ENCODE measurements at regions not wholly inside any gene's neighbourhood (a gene's known extent, or its start where the extent isn't known, plus 50 kb on each side); places are given as distances from the start of the nearest gene placed in this dataset.

DNA sequence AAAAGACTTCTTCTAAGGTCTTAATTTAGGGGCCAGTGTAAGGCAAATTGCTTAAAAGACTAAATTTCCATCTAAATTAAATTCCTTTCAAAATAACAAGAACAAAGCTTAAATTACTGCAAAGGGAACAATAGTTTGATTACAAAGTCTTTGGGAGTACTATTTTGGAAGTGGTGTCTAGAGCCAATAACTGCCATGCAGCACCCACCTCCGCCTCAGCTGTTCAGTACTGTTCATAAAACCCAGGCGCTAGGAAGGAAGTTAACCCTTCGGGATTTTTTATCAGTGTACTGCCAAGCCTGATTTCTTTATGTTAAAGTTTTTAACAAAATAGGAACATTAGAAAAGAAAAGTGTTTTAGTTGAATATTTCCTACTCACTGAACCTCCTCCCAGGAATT, 210.1 kb downstream of the LIG4 start:
- peaks cover 0 to 9% (median 3%) of the 10 kb centered on the region in 8 donors for H3K9me3 Mint-ChIP-seq
- Histone ChIP-seq H3K27ac (ENCODE audit: low read depth, low read length) (no peak overlapping the region), H3K27me3 (ENCODE audit: insufficient read depth, low read length) (no peaks in the 10 kb centered on the region), H3K4me3 (ENCODE audit: low read length in 2 of 2) (no peak overlapping the region), H3K4me1 (ENCODE audit: insufficient read depth, low read length) (no peaks in the 10 kb centered on the region), H3K9me3 (ENCODE audit: control insufficient read depth in 1 of 2, low read length in 2 of 2) (no peaks in the 10 kb centered on the region), H3K36me3 (ENCODE audit: insufficient read depth, low read length) (no peaks in the 10 kb centered on the region)
- POLR2A ChIA-PET (ENCODE audit: partially characterized antibody): no interaction called here
- no peak for DNase-seq
- H3K4me1 Mint-ChIP-seq: no peaks in the 10 kb centered on the region
- no peaks in the 10 kb centered on the region for H3K36me3 Mint-ChIP-seq
- no peak overlapping the region for H3K27ac Mint-ChIP-seq
- H3K27me3 Mint-ChIP-seq: no peaks in the 10 kb centered on the region
- intact Hi-C loops (cut with micrococcal nuclease): no loop called here
- CTCF ChIA-PET (ENCODE audit: partially characterized antibody): no interaction called here
- H3K4me3 Mint-ChIP-seq: no peak overlapping the region

GRCh38 chr13:108003626-108004025, 211.7 kb downstream of the LIG4 start:
- Histone ChIP-seq H3K27ac (ENCODE audit: low read depth, low read length) (no peak overlapping the region), H3K4me3 (ENCODE audit: low read length in 2 of 2) (no peak overlapping the region), H3K4me1 (ENCODE audit: insufficient read depth, low read length) (no peaks in the 10 kb centered on the region), H3K9me3 (ENCODE audit: control insufficient read depth in 1 of 2, low read length in 2 of 2) (no peaks in the 10 kb centered on the region), H3K36me3 (ENCODE audit: insufficient read depth, low read length) (no peaks in the 10 kb centered on the region), H3K27me3 (ENCODE audit: insufficient read depth, low read length) (no peaks in the 10 kb centered on the region)
- POLR2A ChIA-PET (ENCODE audit: partially characterized antibody): no interaction called here
- no peak overlapping the region for H3K4me3 Mint-ChIP-seq
- DNase-seq: no peak
- no peak overlapping the region for H3K27ac Mint-ChIP-seq
- intact Hi-C loops (cut with micrococcal nuclease): no loop called here
- CTCF ChIA-PET (ENCODE audit: partially characterized antibody): no interaction called here
- H3K36me3 Mint-ChIP-seq: no peaks in the 10 kb centered on the region
- peaks cover 0 to 6% (median 3%) of the 10 kb centered on the region in 8 donors for H3K9me3 Mint-ChIP-seq
- H3K27me3 Mint-ChIP-seq: no peaks in the 10 kb centered on the region
- no peaks in the 10 kb centered on the region for H3K4me1 Mint-ChIP-seq

GRCh38 chr13:108000998-108001397, 214.3 kb downstream of the LIG4 start:
- intact Hi-C loops (cut with micrococcal nuclease): no loop called here
- ChIA-PET CTCF (ENCODE audit: partially characterized antibody) (no interaction called here), POLR2A (ENCODE audit: partially characterized antibody) (no interaction called here)
- H3K4me1 ChIP-seq (ENCODE audit: insufficient read depth, low read length): no peaks in the 10 kb centered on the region
- DNase-seq: no peak
- no peak overlapping the region for H3K4me3 ChIP-seq (ENCODE audit: low read length in 2 of 2)
- Mint-ChIP-seq H3K9me3 (peaks cover 0 to 11% (median 4%) of the 10 kb centered on the region in 8 donors), H3K4me3 (no peak overlapping the region), H3K27ac (no peak overlapping the region), H3K36me3 (no peaks in the 10 kb centered on the region), H3K4me1 (no peaks in the 10 kb centered on the region), H3K27me3 (no peaks in the 10 kb centered on the region)
- H3K36me3 ChIP-seq (ENCODE audit: insufficient read depth, low read length): no peaks in the 10 kb centered on the region
- no peak overlapping the region for H3K27ac ChIP-seq (ENCODE audit: low read depth, low read length)
- H3K27me3 ChIP-seq (ENCODE audit: insufficient read depth, low read length): no peaks in the 10 kb centered on the region
- no peaks in the 10 kb centered on the region for H3K9me3 ChIP-seq (ENCODE audit: control insufficient read depth in 1 of 2, low read length in 2 of 2)

DNA sequence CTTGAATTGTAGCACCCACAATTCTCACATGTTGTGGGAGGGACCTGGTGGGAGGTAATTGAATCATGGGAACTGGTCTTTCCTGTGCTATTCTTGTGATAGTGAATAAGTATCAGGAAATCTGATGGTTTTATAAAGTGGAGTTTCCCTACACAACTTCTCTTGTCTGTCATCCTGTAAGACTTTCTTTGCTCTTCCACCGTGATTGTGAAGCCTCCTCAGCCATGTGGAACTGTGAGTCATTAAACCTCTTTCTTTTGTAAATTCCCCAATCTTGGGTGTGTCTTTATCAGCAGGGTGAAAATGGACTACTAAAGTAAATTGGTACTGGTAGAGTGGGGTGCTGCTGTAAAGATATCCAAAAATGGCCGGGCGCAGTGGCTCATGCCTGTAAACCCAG, 215.6 kb downstream of the LIG4 start:
- Mint-ChIP-seq H3K27me3 (no peaks in the 10 kb centered on the region), H3K4me3 (no peak overlapping the region), H3K36me3 (no peaks in the 10 kb centered on the region), H3K27ac (no peak overlapping the region), H3K4me1 (no peaks in the 10 kb centered on the region), H3K9me3 (peaks cover 0 to 11% (median 4%) of the 10 kb centered on the region in 8 donors)
- intact Hi-C loops (cut with micrococcal nuclease): no loop called here
- H3K27ac ChIP-seq (ENCODE audit: low read depth, low read length): no peak overlapping the region
- no peaks in the 10 kb centered on the region for H3K27me3 ChIP-seq (ENCODE audit: insufficient read depth, low read length)
- no peaks in the 10 kb centered on the region for H3K9me3 ChIP-seq (ENCODE audit: control insufficient read depth in 1 of 2, low read length in 2 of 2)
- H3K4me3 ChIP-seq (ENCODE audit: low read length in 2 of 2): no peak overlapping the region
- ChIA-PET POLR2A (ENCODE audit: partially characterized antibody) (no interaction called here), CTCF (ENCODE audit: partially characterized antibody) (no interaction called here)
- DNase-seq: no peak
- no peaks in the 10 kb centered on the region for H3K4me1 ChIP-seq (ENCODE audit: insufficient read depth, low read length)
- H3K36me3 ChIP-seq (ENCODE audit: insufficient read depth, low read length): no peaks in the 10 kb centered on the region

DNA sequence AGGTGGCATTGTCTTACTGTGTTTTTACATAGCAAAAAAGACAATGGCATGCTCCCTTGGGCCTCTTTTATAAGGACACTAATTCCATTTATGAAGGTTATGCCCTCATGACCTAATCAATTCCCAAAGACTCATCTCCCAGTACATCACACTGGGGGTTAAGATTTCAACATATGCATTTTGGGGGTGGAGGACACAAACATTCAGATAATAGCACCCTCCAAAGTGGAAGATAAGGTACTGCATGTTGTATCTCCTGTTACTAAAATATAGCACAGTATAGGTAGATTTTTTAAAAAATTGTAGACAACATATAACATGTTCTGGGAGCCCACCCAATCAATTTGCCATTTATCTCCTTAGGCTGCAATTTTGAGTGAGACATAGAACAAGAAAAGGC, 221.2 kb downstream of the LIG4 start:
- intact Hi-C loops (cut with micrococcal nuclease): no loop called here
- H3K4me3 Mint-ChIP-seq: no peak overlapping the region
- H3K27ac Mint-ChIP-seq: no peak overlapping the region
- H3K4me1 Mint-ChIP-seq: no peaks in the 10 kb centered on the region
- no peaks in the 10 kb centered on the region for H3K27me3 Mint-ChIP-seq
- H3K27me3 ChIP-seq (ENCODE audit: insufficient read depth, low read length): no peaks in the 10 kb centered on the region
- no peaks in the 10 kb centered on the region for H3K9me3 ChIP-seq (ENCODE audit: control insufficient read depth in 1 of 2, low read length in 2 of 2)
- ChIA-PET CTCF (ENCODE audit: partially characterized antibody) (no interaction called here), POLR2A (ENCODE audit: partially characterized antibody) (no interaction called here)
- no peak overlapping the region for H3K27ac ChIP-seq (ENCODE audit: low read depth, low read length)
- H3K36me3 ChIP-seq (ENCODE audit: insufficient read depth, low read length): no peaks in the 10 kb centered on the region
- DNase-seq: no peak
- H3K36me3 Mint-ChIP-seq: no peaks in the 10 kb centered on the region
- H3K9me3 Mint-ChIP-seq: peaks cover 0 to 8% (median 2%) of the 10 kb centered on the region in 8 donors
- no peaks in the 10 kb centered on the region for H3K4me1 ChIP-seq (ENCODE audit: insufficient read depth, low read length)
- H3K4me3 ChIP-seq (ENCODE audit: low read length in 2 of 2): no peak overlapping the region

- Histone ChIP-seq H3K4me3 (ENCODE audit: low read length in 2 of 2) (no peak overlapping the region), H3K4me1 (ENCODE audit: insufficient read depth, low read length) (no peaks in the 10 kb centered on the region), H3K9me3 (ENCODE audit: control insufficient read depth in 1 of 2, low read length in 2 of 2) (no peaks in the 10 kb centered on the region), H3K36me3 (ENCODE audit: insufficient read depth, low read length) (no peaks in the 10 kb centered on the region), H3K27ac (ENCODE audit: low read depth, low read length) (no peak overlapping the region), H3K27me3 (ENCODE audit: insufficient read depth, low read length) (no peaks in the 10 kb centered on the region)
- no peaks in the 10 kb centered on the region for H3K36me3 Mint-ChIP-seq
- H3K4me1 Mint-ChIP-seq: no peaks in the 10 kb centered on the region
- H3K4me3 Mint-ChIP-seq: no peak overlapping the region
- POLR2A ChIA-PET (ENCODE audit: partially characterized antibody): no interaction called here
- no peak for DNase-seq
- intact Hi-C loops (cut with micrococcal nuclease): no loop called here
- H3K9me3 Mint-ChIP-seq: peaks cover 0 to 8% (median 1%) of the 10 kb centered on the region in 8 donors
- H3K27me3 Mint-ChIP-seq: no peaks in the 10 kb centered on the region
- no peak overlapping the region for H3K27ac Mint-ChIP-seq
- CTCF ChIA-PET (ENCODE audit: partially characterized antibody): no interaction called here
Observed at GRCh38 chr13:107993239-107993949, 221.9 kb downstream of the LIG4 start.

GRCh38 chr13:107992542-107992941, 222.8 kb downstream of the LIG4 start:
- no peaks in the 10 kb centered on the region for H3K36me3 ChIP-seq (ENCODE audit: insufficient read depth, low read length)
- peaks cover 0 to 8% (median under 1%) of the 10 kb centered on the region in 8 donors for H3K9me3 Mint-ChIP-seq
- ChIA-PET CTCF (ENCODE audit: partially characterized antibody) (no interaction called here), POLR2A (ENCODE audit: partially characterized antibody) (no interaction called here)
- no peaks in the 10 kb centered on the region for H3K4me1 ChIP-seq (ENCODE audit: insufficient read depth, low read length)
- H3K36me3 Mint-ChIP-seq: no peaks in the 10 kb centered on the region
- no peak overlapping the region for H3K4me3 Mint-ChIP-seq
- no peak for DNase-seq
- no peak overlapping the region for H3K27ac ChIP-seq (ENCODE audit: low read depth, low read length)
- no peaks in the 10 kb centered on the region for H3K4me1 Mint-ChIP-seq
- intact Hi-C loops (cut with micrococcal nuclease): no loop called here
- no peak overlapping the region for H3K4me3 ChIP-seq (ENCODE audit: low read length in 2 of 2)
- no peaks in the 10 kb centered on the region for H3K9me3 ChIP-seq (ENCODE audit: control insufficient read depth in 1 of 2, low read length in 2 of 2)
- no peak overlapping the region for H3K27ac Mint-ChIP-seq
- H3K27me3 ChIP-seq (ENCODE audit: insufficient read depth, low read length): no peaks in the 10 kb centered on the region
- H3K27me3 Mint-ChIP-seq: no peaks in the 10 kb centered on the region

- no peaks in the 10 kb centered on the region for H3K9me3 ChIP-seq (ENCODE audit: control insufficient read depth in 1 of 2, low read length in 2 of 2)
- H3K27ac Mint-ChIP-seq: no peak overlapping the region
- no peaks in the 10 kb centered on the region for H3K27me3 ChIP-seq (ENCODE audit: insufficient read depth, low read length)
- POLR2A ChIA-PET (ENCODE audit: partially characterized antibody): no interaction called here
- CTCF ChIA-PET (ENCODE audit: partially characterized antibody): no interaction called here
- intact Hi-C loops (cut with micrococcal nuclease): no loop called here
- H3K36me3 ChIP-seq (ENCODE audit: insufficient read depth, low read length): no peaks in the 10 kb centered on the region
- H3K9me3 Mint-ChIP-seq: peaks cover 0 to 7% (median 0%) of the 10 kb centered on the region in 8 donors
- no peaks in the 10 kb centered on the region for H3K27me3 Mint-ChIP-seq
- DNase-seq: no peak
- no peaks in the 10 kb centered on the region for H3K4me1 Mint-ChIP-seq
- H3K27ac ChIP-seq (ENCODE audit: low read depth, low read length): no peak overlapping the region
- H3K36me3 Mint-ChIP-seq: no peaks in the 10 kb centered on the region
- H3K4me3 Mint-ChIP-seq: no peak overlapping the region
- no peak overlapping the region for H3K4me3 ChIP-seq (ENCODE audit: low read length in 2 of 2)
- H3K4me1 ChIP-seq (ENCODE audit: insufficient read depth, low read length): no peaks in the 10 kb centered on the region
Observed at GRCh38 chr13:107977071-107977574, 238.2 kb downstream of the LIG4 start.

All from CD4-positive, alpha-beta memory T cell (primary cell).